HCEC 1CT (cell line): ENCODE measurements at regions not wholly inside any gene's neighbourhood (a gene's known extent, or its start where the extent isn't known, plus 50 kb on each side); places are given as distances from the start of the nearest gene placed in this dataset.
"Not testable (repeated sequence)": the region's sequence is repeated elsewhere in the genome, so short reads cannot be mapped to it uniquely, and the experiment has no call there.

ENCODE experiments used
- DNase-seq: peaks from one replicate; pipeline ENCODE4 v3.0.0-alpha.2; 2017

GRCh38 chr15:62513893-62514292 lies 348.8 kb upstream of the C2CD4B start:
- DNase-seq = no peak

- no peak for DNase-seq
These were observed 350.8 kb upstream of the C2CD4B start for GRCh38 chr15:62515696-62516395.

- no peak for DNase-seq
These were observed 352.5 kb upstream of the C2CD4B start for GRCh38 chr15:62517541-62517940.

- not testable (repeated sequence) for DNase-seq
These were observed 353.6 kb upstream of the C2CD4B start for GRCh38 chr15:62518666-62519065.

GRCh38 chr15:62519900-62520299 lies 354.8 kb upstream of the C2CD4B start:
- no peak for DNase-seq

GRCh38 chr15:62520887-62521286 lies 355.8 kb upstream of the C2CD4B start:
- DNase-seq = no peak

- no peak for DNase-seq
These were observed 356.3 kb upstream of the C2CD4B start for GRCh38 chr15:62521396-62521795.

- peak; percentile 30 for DNase-seq
These were observed 359.8 kb upstream of the C2CD4B start for GRCh38 chr15:62524848-62525247.

GRCh38 chr15:62527387-62527786 lies 362.3 kb upstream of the C2CD4B start:
- no peak for DNase-seq

GRCh38 chr15:62528505-62528904 lies 363.4 kb upstream of the C2CD4B start:
- DNase-seq = no peak

GRCh38 chr15:62532367-62532766 lies 367.3 kb upstream of the C2CD4B start:
- DNase-seq = no peak

- no peak for DNase-seq
These were observed 368.6 kb upstream of the C2CD4B start for GRCh38 chr15:62533687-62534086.

- DNase-seq = no peak
These were observed 369.9 kb upstream of the C2CD4B start for GRCh38 chr15:62534996-62535395.

GRCh38 chr15:62539236-62539635 lies 374.2 kb upstream of the C2CD4B start:
- no peak for DNase-seq

- DNase-seq = no peak
These were observed 376.2 kb upstream of the C2CD4B start for GRCh38 chr15:62541250-62541649.

- no peak for DNase-seq
These were observed 376.8 kb upstream of the C2CD4B start for GRCh38 chr15:62541846-62542245.

- no peak for DNase-seq
These were observed 379.4 kb upstream of the C2CD4B start for GRCh38 chr15:62544446-62544845.

GRCh38 chr15:62545467-62546227 lies 380.6 kb upstream of the C2CD4B start:
- peak; percentile 36 for DNase-seq

GRCh38 chr15:62546628-62547027 lies 381.5 kb upstream of the C2CD4B start:
- DNase-seq = no peak

GRCh38 chr15:62547584-62547983 lies 382.5 kb upstream of the C2CD4B start:
- no peak for DNase-seq

- peak; percentile 51 for DNase-seq
These were observed 384.4 kb upstream of the C2CD4B start for GRCh38 chr15:62549345-62549970.

- no peak for DNase-seq
These were observed 385.0 kb upstream of the C2CD4B start for GRCh38 chr15:62550106-62550505.

- DNase-seq = peak; percentile 23
These were observed 387.4 kb upstream of the C2CD4B start for GRCh38 chr15:62552444-62552843.
